GM19240 (cell line): ENCODE measurements at regions not wholly inside any gene's neighbourhood (a gene's known extent, or its start where the extent isn't known, plus 50 kb on each side); places are given as distances from the start of the nearest gene placed in this dataset.

Experiments
- DNase-seq: peaks from one replicate; pipeline ENCODE4 v3.0.0; 2011; ENCODE audit warnings: low spot score; ENCODE audit not compliant: insufficient read length

DNA sequence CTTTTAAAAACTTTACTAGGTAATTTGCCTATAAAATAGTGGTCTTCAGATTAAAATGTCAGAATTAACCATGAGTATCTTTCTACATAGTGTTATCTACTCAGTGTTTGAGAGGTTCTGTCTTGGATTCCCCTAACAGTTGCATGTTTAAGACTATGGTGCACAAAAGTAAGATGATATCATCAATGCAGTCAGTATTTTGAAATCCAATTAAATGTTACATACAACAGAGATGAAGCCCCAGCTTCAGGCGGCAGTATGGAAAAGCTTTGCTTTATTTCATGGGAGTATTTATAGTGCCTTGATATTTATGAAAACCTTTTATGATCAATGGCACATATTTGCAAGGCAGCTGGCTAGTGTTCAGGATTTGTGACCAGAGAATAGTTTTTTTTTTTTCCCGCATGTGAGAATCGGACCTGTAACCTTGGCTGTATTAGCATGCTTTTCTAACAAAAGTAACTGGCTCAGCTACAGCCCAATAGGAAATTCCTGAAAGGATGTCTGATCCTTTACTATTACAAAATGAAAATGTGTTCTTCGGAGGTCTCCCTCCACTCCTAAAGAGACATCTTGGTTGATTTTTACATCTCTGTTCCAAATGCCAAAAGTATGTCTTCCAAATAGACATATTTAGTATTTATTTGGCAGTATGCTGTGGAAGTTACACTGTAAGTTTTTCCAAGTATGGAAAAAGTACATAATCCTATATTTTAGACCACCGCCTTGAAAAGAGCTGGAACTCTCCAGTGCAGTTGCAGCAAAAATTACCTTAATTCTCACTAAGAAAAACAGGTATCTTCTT lies 319.3 kb upstream of the UBE2E3 start:
- DNase-seq = no peak

GRCh38 chr2:180660207-180660606 lies 320.2 kb upstream of the UBE2E3 start:
- DNase-seq = no peak

DNA sequence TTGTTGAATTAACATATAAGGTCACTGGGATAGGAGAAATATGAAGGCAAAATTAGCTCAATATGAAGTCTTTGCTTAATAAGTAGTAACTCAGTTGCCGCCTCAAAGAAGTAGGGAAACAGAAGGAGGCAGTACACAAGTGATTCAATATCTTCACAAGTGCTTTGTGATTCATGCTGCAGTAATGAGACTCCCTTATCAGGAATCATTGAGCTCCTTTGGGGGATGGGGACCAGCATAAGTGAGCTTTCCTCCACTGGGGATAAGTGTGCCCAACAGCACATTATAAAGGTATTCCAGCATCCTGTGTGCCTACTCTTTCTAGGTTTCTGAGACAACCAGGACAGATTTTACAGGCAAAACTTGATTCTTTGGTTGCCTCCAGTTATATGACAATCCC lies 323.4 kb upstream of the UBE2E3 start:
- no peak for DNase-seq

- no peak for DNase-seq
Measured at GRCh38 chr2:180656455-180656847, 324.0 kb upstream of the UBE2E3 start.

DNA sequence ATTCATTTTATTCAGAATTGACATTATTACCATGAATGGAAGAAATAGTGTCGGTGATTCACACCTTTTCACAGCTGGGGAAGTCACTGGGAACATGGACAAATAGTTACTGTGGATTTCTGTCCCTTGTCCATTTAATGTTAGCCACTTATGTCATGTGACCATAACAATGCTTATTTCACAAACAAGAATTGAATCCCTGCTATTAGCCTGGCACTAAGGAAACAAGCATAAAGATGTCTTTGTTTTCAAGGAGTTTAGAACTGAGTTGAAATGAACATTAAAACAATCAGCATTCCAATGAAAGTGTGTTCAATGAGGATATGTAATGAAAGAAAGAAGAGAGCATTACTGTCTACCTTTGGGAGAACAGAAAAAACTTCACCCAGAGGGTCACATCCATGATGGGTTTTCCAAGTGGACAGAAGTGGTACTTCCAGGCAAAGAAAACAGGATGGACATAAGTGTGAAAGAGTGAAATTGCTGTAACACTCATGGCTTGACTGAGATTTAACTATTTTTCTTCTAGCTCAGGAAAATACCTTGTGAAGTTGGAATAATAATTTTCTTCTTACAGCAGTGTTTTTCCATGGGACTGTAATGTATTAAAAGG lies 324.5 kb upstream of the UBE2E3 start:
- no peak for DNase-seq

DNA sequence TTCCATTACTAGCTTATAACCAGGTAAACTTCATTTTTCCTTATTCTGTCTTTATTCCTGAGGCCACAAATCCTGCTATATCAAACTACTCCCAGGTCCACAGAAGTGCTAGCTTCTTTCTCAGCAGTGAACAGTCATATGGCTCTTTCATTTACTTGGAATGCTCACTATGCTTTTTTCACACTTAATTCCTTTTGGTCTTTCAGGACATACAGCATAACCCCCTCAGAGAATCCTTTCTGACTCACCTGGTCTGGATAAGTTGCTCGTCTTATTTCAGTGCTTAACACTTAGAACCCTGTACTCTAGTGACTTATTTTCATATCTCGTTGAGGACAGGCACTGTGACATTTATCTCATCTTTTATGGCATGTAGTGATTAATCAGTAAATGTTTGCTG lies 325.0 kb upstream of the UBE2E3 start:
- DNase-seq = no peak

GRCh38 chr2:180653481-180653880 lies 326.9 kb upstream of the UBE2E3 start:
- no peak for DNase-seq

DNA sequence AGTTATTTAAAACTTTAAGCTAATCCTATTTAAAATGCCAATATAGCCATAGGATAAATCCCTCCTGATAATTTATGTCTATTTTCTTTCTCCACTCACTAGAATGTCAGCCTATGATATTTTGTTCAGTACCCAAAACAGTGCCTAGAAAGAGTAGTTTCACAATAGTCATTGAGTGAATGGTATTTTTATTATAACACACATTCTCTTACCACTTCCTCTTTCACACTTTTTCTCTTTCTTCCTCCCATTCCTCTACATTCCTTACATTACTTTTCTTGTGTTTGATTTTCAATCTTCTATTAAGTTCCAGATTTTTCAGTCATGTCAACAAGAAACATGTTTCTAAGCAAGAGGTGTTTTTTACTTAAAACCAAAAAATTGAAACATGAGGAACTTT lies 327.6 kb upstream of the UBE2E3 start:
- DNase-seq = no peak

DNA sequence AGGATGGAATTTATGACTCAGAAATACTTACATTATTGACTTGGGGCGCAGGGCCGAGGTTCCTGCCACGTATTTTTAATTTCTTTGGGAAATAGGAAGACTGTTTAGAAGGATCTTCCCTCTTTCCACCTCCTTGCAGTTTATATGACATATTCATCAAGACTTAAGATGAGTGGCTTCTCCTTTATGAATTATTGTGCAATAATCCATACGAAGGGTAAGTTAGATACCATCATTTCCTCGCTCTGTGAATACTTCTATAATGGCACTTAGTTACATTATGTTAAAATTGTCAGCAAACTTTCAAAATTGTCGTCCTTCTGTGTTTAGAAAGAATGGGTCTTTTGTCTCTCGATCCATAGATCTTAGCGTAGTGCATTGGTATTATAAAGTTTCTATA lies 328.8 kb upstream of the UBE2E3 start:
- DNase-seq = no peak

DNA sequence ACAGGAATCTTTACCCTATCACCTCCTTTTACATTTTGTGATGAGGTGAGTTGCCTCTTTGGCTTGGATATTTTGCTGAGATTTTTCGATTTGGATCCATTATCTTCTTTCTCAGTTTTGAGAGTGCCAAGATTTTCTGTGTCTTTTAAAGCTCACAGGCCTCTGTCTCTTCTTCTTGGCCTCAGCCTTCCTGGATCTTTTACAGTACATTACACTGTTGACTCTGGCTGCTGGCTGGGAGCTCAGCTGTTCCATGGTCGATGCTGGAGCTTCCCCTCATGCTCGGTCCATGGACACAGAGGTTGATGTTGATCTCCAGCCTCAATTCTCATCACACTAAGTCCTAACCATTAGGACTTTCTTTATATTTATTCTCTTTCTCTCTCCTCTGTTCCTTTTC lies 332.8 kb upstream of the UBE2E3 start:
- DNase-seq = no peak

DNA sequence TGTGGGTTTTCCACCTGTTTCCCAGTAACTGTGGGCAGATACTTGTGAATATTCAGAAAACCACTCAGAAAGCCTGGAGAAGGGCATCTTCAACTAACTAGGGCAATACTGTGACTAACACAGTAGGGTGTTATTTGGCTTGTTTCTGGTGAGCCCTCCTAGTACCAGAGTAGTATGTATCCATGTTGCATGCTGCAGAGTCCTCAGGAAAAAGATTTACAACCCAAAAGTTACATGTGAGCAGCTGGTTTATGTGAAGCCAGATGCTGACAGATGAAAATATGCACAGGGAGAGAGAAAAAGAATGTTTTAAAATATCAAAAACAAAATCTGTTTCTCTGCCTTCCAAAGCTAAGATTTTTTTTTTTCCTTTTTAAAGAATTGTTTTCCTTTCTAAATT lies 333.2 kb upstream of the UBE2E3 start:
- DNase-seq = no peak

DNA sequence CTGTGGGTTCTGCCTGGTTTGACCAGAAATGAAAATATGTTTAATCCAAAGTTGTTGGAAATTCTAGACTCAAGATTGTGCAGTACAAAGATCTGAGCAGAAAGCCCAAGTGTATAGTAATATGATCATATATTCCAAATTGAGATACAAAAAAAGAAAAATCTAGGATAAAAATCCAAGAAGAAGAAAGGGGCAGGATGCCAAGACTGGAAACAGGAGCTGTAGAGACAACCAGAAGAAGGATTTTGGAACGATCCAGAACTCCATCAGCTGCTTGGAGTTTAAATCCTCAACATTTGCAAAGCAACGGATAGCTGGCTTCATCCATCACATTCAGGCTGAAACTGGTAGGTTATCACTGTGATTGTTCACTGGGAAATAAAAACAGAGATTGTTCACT lies 333.6 kb upstream of the UBE2E3 start:
- no peak for DNase-seq

GRCh38 chr2:180644709-180645108 lies 335.7 kb upstream of the UBE2E3 start:
- DNase-seq = no peak

- DNase-seq = no peak
Measured at GRCh38 chr2:180630756-180631155, 349.6 kb upstream of the UBE2E3 start.

DNA sequence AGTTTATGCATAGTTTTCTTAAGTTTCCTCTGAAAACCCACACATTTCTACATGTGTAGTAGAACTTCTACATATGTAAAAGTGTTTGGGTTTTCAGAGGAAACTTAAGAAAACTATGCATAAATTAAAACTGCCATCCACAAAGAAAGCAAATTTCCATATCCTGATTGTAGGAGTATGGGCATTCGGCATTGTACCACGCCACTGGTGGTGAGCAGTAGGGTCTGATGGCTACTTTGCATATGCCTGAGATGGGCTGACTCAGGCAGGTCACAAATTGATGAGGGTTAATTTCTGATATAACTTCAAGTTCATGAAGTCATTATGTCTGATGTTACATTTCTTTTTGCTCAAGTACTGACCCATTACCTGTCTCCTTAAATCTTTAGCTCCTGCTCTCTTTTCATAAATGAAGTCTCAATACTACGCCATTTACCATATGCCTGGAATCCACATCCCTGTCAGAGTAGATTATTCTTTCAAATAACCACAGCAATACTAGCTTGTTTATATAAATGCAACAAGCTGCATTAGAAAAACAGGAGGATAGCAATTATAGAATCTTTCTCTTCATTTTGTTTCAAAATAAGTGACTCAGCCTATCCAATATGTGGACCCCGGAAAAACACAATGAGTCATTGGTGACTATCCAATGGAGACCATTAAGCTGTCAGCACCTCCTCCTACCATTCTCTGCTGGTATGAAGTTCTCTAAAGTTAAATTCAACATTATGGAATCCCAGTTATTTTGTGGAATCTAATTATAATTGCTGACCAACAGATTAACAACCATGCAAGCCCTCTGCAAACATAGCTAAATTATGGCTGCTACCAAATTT lies 355.2 kb upstream of the UBE2E3 start:
- DNase-seq = no peak

DNA sequence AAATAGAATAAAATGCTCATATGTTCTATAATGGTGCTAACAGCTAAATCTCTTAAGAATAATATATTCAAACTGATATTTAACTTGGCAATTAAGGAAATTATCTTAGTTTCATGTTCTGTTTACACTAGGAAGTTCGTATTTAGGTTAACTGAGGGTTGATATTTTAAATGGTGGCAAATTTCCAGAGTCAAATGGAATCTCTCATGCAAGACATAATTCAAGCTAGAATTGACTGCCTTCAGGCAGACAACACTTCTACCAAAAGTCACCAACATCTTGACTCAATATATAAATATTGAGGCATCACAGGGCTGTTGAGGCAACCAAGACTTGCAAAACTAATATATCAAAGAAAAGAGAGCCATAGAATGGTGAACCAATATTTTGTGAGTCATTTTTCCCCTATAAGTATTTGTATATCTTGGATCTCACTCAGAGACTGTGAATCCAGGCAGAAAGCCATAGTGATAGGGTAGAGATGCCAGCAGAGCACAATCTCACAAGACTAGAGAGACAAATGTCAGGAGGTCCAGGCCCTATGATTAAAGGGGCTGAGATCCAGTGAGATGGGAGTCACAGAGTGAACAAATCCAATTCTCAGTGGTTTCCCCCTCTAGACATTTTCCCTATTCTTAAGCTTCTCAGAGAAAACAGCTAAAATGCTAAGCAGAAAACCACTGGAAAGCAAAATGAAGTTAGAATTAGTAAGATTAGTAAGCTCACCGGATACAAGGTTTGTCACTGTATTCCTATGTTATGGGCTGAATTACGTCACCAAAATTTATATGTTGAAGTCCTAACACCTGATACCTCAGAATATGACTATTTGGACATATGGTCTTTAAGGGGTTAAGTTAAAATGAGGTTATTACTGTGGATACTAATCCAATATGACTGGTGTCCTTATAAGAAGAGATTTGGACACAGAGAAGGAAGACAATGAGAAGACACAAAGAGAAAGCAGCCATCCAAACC lies 358.2 kb upstream of the UBE2E3 start:
- DNase-seq = no peak

GRCh38 chr2:180621366-180621765 lies 359.0 kb upstream of the UBE2E3 start:
- no peak for DNase-seq

DNA sequence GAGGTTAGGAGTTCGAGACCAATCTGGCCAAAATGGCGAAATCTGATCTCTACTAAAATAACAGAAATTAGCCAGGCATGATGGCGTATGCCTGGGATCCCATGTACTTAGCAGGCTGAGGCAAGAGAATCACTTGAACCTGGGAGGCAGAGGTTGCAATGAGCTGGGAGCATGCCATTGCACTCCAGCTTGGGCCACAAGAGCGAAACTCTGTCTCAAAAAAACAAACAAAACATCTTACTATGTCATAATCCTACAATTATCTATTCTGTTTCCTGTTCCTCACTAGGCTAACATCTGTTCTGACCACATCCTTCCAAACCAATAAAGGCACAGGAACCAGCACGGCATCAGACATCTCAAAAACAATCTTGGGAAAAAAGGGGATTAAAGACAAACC lies 361.8 kb upstream of the UBE2E3 start:
- DNase-seq = no peak

GRCh38 chr2:180614776-180615175 lies 365.6 kb upstream of the UBE2E3 start:
- DNase-seq = no peak

- DNase-seq = no peak
Measured at GRCh38 chr2:180609626-180610340, 370.6 kb upstream of the UBE2E3 start.
